GM19324 (cell line): ENCODE measurements at regions not wholly inside any gene's neighbourhood (a gene's known extent, or its start where the extent isn't known, plus 50 kb on each side); places are given as distances from the start of the nearest gene placed in this dataset.
"Not testable (repeated sequence)": the region's sequence is repeated elsewhere in the genome, so short reads cannot be mapped to it uniquely, and the experiment has no call there.

Source experiments
- ATAC-seq: cut with Tn5 transposase; IDR thresholded peaks from one replicate; pipeline ENCODE4 v1.9.1; 2021; ENCODE audit warnings: mild to moderate bottlenecking, moderate library complexity; ENCODE audit not compliant: unreplicated experiment, low FRiP score

- no peak for ATAC-seq
Observed at GRCh38 chr6:96276305-96276704, 245.3 kb upstream of the UFL1 start.

DNA sequence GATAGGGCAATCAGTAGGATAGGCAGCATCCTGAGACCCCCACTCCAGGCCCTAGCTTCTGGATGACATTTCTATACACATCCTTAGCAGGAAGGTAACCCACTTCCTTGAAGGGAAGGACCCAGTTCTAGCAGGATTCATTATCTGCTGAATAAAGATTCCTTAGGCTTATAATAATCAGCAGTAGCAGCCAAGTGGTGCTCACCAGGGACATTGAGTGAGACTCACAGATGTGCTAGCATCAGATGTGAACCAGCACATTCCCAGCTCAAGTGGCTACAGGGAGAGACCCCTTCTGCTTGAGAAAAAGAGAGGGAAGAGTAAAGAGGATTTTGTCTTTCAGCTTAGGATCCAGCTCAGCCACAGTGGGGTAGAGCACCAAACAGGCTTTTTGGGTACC is 244.8 kb upstream of the UFL1 start:
- ATAC-seq, result no peak

- no peak for ATAC-seq
Observed at GRCh38 chr6:96279084-96279483, 242.5 kb upstream of the UFL1 start.

DNA sequence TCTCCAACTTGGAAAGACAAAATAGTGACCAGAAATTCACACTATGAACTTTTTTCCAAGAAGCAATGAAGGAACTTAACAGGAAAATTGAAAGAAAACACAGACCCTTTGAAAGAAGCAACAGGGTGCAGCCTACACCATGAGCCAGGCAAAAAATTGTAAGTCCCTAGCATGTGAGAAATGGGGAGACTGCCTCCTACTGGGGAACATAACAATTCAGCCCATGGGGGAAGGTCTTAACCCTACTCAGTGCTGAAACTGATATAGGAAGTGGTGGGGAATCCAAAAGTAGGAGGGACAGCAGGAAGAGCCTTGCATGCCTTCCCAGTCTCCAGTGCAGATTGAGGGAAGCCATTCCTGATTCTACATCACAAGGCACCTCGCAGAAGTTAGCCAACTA is 235.1 kb upstream of the UFL1 start:
- ATAC-seq, result no peak

DNA sequence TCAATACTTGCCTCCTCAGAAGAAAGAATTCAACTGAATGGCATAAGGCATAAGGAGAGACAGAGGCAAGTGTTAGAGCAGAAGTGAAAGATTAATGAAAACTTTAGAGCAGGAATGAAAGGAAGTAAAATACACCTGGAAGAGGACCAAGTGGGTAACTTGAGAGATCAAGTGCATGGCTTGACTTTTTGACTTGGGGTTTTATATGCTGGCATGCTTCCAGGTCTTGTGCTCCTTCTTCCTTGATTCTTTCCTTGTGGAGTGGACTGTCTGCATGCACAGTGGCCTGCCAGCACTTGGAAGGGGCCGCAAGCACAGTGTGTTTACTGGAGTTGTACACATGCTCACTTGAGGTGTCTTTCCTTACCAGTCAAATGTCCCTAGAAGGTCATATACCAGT is 222.1 kb upstream of the UFL1 start:
- ATAC-seq, result no peak

DNA sequence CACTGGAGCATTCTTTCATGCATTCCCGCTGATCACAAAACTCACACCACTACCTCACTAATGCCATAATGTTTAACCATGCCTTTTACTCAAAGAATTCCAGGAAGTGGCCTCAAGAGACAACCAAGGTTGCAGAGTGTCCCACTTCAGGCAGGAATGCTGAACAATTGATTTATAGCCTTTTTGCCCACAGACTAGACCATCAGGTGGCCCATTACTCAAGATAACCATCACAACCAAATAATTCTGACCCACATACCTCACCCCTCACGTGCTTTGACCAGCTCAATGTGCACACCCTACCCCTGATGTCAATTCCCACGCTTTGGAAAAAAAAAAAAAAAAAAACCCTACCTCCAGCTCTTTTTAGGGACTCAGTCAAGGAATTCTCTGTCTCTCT is 220.6 kb upstream of the UFL1 start:
- no peak for ATAC-seq

DNA sequence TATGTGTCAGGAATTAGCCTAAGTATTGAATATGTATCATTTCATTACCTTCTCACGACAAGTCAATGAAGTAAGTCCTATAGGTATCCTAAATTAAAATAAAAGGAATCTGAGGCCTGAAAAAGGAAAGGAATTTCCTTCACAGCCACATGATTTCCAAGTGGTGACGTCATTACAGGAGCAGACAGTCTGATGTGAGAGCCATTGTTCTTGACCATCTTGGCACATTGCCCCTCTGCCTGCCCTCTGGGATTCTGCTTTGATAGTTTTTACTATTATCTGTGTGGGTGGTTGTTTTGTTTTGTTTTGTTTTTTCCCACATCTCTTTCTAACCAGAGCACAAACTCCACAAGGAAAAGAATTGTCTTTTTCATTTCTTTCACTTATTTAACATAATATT is 219.8 kb upstream of the UFL1 start:
- ATAC-seq, result no peak

GRCh38 chr6:96302991-96303390 is 218.6 kb upstream of the UFL1 start:
- ATAC-seq, result peak; percentile 55

DNA sequence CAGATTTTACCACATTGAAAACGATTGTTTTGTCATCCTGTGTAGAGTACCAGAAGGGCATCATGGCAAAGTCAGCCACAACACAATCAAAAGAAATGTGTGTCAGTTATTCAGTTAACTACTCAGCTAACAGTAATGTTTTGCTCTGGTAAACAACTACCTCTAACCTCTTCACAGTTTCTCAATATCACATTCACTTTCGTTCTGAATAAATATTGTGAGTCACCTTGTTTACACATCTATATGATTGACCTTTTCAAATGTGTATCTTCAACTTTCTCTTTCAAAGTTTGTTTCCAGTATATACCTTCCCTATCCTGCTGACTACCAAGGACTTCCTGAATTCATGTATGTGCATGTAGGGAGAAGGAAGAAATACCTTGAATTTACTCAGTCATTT is 216.6 kb upstream of the UFL1 start:
- ATAC-seq, result peak; percentile 73

- ATAC-seq, result no peak
Observed at GRCh38 chr6:96330884-96331283, 190.7 kb upstream of the UFL1 start.

DNA sequence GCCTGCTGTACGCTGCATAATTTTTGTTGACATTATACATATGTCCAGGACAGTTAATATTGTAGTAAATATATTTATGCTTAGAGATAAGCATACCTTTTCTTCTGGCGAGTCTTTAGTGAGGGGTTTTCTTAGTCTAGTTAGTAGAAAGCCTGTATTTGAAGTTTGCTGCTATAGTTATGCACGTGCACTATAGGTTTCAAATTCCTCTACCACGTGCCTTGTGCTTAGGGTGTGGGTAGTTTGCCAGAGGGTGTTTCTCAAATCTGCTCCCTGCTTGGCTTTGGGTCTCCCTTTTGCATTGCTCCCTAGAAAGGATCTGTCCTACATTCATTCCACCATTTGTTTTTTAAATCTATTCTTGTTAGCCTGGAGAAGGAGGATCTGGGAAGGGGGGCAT is 181.4 kb upstream of the UFL1 start:
- no peak for ATAC-seq

DNA sequence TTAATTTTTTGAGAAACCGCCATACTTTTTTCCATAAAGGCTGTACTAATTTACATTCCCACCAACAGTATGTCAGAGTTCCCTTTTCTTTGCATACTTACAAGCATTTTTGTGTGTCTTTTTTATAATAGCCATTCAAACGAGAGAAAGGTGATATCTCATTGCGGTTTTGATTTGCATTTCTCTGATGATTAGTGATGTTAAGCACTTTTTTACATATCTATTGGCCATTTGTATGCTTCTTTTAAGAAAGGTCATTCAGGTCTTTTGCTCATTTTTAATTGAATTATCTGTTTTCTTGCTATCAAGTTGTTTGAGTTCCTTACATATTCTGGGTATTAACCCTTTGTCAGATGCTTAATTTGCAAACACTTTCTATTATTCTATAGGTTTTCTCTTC is 176.1 kb upstream of the UFL1 start:
- ATAC-seq, result no peak

DNA sequence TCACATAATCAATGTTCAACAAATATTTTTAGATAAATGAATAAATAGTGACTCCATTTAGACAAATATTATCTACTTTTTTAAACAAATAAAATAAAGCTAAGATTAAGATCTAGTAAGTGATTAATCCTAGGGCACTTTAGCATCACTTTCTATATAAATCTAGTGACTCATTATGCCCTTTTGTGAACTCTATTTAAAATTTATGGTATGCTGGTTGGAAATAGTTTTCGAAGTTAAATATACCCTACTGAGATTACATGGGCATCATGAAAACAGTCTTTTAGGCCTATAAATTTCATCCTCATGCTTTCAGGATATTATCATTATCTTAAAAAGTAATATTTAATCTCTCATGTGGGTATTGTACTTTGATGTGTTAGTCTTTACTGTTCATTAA is 140.4 kb upstream of the UFL1 start:
- no peak for ATAC-seq

DNA sequence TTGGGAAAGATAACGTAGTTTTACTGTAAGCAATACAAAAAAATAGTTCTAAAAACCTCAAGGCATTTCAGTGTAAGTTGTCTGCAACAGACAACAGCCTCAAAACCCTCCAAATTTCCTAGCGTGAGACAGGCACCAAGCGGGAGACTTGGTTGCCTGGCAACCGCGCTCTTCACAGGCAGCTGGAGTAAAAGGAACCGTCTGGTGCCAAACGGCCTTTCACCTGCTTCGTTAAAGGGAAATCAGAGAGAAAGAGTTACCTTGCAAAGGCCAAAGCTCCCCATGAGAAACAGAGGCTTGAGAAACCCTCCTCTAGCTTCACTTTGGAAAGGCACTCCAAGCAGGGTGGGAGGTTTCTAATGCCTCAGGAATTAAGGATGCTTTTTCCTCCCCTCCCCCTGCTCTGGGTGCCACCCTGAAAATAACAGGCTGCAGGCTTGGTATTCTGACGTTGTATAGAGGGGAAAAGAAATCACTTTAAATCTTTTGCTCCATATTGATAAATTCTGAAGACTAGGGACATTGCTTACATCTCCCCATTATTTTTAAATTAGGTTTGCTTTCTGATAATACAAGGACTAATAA is 129.7 kb upstream of the UFL1 start:
- no peak for ATAC-seq

- ATAC-seq, result no peak
Observed at GRCh38 chr6:96394727-96395126, 126.9 kb upstream of the UFL1 start.

- ATAC-seq, result no peak
Observed at GRCh38 chr6:96410467-96410866, 111.1 kb upstream of the UFL1 start.

DNA sequence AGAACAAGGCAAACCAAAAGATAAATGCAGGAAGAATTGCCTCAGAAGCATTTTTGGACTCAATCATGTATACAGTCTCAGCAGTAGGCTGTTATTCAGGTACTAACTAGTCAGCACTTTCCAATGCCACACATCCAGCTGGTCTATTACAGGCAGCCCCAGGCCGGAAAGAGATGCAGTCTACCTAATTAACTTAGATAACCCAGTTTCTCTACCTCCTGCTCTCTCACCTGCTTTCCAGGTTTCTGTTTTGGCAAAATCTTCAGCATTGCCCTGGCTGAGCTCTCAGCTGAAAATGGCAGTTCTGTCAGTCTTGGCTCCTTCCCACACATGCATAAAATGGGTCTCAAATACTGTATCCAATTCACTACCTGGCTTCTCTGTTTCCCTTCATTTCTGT is 101.3 kb upstream of the UFL1 start:
- no peak for ATAC-seq

DNA sequence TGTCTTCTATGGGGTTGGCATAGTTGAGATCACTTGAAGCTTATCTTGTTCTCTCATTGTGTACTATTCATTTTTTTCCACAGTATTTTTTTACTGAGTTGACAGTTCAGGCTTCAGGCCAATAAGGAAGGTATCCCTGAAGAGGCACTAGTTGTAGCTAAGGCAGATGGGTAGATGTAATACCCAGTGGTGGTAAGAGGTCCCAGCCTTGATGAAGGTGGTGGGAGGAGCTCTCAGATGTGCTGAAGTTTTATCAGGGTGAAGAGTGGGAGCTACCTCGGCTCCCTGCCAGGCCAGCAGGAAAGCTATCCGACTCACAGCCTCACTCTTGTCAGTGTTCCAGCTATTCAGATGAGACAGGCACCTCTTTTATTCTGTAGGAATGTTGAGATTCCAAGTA is 87.7 kb upstream of the UFL1 start:
- no peak for ATAC-seq

DNA sequence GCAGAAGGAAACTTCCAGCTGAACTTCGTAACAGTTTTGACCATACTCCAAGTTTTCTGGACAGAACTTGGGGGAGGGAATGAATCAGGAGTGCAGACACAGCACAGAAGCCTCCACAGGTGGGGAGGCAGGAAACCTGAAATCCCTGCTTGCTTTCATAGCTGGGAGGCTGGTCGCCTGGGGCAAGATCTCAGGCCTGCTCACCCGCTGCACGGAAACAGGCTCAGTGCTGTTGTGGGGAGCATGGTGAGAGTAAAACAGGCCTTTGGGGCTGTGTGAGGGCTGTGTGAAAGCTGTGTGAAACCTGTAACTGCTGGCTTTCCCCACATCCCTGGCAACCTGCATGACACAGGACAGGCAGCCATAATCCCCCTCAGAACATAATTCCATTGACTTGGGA is 85.2 kb upstream of the UFL1 start:
- no peak for ATAC-seq

GRCh38 chr6:96437228-96437627 is 84.4 kb upstream of the UFL1 start:
- ATAC-seq, result not testable (repeated sequence)

DNA sequence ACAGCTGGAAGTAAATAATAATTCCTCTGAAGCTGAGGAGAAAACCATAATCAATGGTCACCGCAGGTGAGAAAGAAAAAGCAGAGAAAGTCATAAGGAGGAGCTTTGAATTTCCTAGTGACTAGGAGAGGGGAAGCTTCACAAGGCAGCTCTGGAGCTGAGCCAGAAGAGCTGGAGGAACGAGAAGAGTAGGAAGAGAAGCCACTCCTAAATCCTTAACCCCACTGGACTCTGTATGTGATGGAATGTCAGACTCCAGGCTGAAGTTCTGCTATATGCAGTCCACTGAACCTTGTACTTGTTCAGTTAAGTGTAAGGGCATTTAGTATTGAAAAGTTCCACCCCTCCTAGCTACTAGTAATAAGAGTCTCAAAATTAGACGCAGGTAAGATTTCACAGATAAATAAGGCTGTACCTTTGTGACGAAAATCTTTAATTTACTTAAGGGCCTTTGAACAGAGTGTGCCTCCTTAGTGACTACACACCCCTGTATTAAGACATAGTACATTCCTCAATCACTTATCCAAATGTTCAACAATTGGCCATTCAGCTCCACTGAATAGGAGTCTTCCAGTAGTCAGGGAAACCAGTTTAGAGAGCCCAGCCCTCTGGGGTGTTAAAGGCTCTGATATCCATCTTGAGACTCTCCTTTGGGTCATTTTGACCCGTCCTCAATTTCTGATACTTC is 71.4 kb upstream of the UFL1 start:
- no peak for ATAC-seq

DNA sequence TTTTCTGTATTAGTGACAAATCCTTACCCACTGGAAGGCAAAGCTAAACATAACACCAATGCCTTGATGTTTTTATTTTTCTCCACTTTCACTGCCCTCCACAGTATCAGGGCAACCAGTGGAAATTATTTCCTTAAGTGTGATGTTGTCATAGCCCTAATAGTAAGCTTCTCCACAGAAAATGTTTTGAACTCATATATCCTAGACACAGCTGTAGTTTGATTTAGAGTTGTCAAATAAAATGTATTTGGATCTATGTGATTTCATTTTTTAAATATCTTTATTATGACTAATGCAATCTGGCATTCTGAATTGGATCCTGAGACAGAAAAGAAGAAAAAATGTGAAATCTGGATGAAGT is 70.9 kb upstream of the UFL1 start:
- no peak for ATAC-seq

- no peak for ATAC-seq
Observed at GRCh38 chr6:96458771-96459170, 62.8 kb upstream of the UFL1 start.
